Fibroblast of peridontal ligament (primary cell): ENCODE measurements at regions not wholly inside any gene's neighbourhood (a gene's known extent, or its start where the extent isn't known, plus 50 kb on each side); places are given as distances from the start of the nearest gene placed in this dataset.
"Not testable (repeated sequence)": the region's sequence is repeated elsewhere in the genome, so short reads cannot be mapped to it uniquely, and the experiment has no call there.

Experiments
- DNase-seq: peaks from one replicate; pipeline ENCODE4 v3.0.0-alpha.2; 2010; ENCODE audit errors: extremely low read depth

DNA sequence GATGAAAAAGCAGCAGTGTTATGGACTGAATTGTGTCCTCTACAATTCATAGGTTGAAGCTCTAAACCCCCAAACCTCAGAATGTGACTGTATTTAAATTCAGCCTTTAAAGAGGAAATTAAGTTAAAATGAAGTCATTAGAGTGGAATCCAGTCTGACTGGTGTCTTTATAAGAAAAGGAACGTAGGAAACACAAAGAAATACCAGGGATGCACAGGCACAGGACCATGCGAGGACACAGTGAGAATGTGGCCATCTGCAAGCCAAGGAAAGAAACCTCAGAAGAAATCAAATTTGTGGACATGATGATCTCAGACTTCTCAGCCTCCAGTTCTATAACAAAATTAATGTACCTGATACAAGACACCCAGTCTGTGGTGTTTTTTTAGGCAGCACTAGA is 971.2 kb upstream of the CDH9 start:
- no peak for DNase-seq

DNA sequence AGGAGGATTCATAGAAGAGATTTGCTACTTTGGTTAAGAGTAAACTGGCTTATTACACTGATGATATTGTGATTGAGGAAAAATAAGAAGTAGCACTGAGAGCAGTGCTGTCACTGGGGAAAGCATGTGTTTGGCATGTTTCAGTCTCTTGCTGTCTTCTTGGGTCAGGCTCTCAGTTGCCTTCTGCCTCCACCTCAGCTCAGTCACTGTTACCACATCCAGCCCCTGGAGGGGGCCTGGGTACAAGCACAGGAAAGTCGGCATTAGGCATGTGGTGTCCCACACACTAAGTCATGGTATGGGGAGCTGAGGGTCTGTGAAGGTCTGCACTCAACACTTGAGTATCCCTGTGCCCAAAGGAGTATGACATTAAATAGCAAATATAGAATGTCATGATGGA is 958.3 kb upstream of the CDH9 start:
- no peak for DNase-seq

DNA sequence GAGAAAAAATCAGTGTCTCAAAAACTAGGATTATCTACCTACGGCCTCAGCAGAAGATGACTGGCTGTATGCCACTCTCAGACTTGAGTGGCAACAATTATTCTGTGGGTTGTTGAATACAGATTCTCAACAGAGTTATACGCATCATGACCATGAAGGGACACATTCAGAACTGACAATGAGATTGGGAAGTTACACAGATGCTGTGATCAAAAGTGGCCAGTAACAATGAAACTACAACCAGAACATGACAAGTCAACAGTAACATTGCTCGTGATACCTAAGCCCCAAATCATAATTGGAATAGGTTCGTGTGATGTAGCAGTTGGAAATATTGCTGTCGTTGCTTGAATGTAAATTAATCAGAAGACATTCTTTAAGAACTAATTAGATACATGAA is 957.5 kb upstream of the CDH9 start:
- DNase-seq, result no peak

DNA sequence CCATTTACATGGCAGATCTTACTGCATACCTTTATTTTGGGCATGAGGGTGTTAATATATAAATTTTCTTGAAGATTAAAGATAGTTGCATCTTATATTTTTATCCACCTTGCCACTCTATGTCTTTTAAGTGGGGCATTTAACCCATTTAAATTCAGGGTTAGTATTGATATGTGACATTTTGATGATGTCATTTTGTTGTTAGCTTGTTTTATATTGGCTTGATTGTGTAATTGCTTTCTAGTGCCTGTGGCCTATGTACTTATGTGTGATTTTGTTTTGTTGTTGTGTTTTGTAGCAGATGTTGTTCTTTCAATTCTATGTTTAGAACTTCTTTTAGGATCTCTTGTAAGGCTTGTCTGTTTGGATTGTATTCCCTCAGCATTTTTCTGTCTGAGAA is 939.9 kb upstream of the CDH9 start:
- no peak for DNase-seq

DNA sequence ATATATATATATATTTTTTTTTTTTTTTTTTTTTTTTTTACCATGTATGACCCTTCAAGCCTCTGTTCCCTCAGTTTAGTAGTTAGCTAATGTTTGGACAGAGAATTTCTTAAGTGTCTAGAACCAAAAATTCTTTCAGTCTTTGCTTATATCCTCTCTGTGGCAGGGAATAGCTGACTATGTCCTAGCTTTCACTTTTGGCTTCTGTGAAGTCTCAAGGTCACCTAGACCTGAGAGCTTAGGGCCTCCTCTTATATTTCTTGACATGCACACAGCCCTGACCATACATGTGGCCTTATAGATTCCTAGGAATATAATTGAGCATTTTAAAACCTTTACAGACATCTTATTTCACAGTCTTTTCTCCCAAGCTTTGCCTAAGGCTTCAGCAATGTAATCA is 930.8 kb upstream of the CDH9 start:
- DNase-seq, result peak; percentile 0

DNA sequence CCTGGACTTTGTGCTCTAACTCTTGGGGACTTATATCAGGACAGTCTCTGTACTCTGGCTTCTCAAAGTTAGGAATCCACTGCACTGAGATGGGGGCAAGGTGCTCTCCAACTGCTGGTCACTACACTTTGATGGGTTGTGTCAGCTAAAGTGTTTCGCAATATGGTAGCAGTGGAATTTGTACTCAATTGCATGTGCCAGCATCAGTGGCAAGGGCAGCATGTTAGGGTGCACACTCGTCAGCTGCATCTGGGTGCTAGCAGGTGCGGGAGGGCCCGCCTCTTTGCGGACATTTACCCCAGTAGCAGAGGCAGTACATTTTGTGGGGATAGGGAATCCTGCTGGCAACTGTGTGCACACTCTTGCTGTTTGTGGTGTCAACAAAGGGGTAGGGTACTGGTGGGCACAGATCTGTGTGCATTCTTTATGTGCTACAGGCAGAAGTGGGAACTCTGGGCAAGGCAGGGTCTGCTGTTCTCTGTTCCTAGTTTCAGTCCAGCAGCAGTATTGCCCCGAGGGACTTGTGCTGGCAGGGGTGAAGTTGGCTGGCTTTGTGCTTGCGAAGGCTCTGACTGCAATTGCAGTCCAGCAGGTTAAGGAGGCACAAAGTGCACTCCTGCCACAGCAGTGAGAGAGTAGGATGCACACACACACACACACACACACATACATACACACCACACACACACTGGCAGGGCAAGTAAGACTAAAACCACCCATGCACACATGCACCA is 924.8 kb upstream of the CDH9 start:
- no peak for DNase-seq

DNA sequence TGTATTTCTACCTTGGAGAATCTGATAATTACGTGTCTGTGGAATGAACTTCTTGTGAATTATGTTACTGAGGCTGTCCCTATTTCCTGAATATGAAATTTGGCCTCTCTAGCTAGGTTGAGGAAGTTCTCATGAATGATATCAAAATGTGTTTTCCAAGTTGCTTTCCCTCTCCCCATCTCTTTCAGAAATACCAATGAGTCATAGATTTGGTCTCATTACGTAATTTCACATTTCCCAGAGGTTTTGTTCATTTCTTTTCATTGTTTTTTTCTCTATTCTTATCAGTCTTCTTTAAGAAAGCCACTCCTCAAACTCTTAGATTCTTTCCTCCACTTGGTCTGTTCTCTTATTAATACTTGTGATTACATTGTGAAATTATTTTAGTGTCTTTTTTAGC is 923.8 kb upstream of the CDH9 start:
- DNase-seq, result peak; percentile 17

DNA sequence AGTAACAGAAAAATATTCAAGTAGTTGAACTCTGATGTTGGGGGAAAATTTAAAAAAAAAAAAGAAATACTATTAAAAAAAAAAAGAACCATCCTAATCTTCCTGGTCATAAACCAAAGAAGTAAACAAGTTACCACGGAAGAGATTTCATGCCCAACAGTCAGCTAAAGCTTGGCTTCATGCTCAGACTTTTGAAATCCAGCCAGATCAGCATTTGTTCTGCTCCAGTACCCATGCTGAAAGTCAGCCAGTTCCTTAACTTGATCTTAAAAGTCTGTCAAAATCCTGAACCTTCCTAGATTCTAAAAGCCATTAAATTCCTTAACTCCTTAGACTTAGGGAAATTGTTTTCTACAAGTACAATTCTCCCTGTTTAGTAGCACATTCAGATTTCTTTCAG is 908.7 kb upstream of the CDH9 start:
- peak; percentile 57 for DNase-seq

DNA sequence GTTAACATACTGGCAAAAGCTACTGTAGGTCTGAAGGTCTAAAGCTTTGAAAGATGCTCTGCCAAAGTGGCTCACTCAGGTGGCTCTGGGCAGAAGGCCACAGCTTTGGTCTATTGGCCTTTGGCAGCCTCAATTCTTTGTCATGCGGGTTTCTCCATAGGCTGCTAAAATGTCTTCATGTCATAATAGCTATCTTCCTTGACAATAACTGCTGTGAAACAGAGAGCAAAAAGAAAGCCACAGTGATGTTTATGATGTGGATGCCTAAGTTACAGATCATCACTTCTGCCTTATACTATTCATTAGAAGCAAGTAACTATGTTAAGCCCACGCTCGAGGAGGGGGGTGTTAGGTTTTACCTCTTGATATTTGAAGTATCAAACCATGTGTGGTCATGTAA is 906.1 kb upstream of the CDH9 start:
- peak; percentile 23 for DNase-seq

DNA sequence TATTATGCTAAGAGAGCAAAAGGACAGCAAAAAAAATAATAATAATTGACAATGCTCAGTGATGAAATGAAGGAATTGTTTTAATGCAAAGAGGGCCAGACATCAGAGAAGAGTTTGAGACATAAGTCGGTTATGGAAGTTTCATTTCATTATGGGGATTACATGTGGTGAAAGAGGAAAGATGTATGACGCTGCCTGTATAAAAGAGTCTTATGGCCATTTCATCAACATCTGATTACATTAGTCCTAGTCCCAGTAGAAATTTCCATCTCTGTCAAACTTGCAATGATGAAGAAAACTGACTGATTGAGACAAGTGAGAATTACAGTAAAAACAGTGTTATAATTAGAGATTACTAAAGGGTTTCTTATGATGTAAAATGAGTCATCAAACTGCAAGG is 900.6 kb upstream of the CDH9 start:
- DNase-seq, result no peak

DNA sequence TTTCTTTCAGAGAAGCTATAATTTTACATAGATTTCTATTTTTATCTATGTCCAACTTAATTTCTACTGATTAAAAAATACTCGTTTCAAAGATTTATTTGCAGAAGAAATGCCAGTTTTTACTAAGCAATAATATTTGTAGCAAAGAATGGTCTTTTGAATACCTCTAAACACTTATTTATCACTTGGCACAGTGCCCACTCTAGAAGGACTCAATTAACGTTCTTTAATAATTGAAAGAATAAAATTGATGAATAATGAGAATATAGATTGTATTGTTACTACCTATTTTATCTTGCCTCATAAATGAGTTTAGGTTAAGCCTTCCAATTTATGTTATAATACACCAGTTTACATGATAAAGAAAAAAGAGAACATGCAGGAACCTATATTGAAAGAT is 889.7 kb upstream of the CDH9 start:
- no peak for DNase-seq

DNA sequence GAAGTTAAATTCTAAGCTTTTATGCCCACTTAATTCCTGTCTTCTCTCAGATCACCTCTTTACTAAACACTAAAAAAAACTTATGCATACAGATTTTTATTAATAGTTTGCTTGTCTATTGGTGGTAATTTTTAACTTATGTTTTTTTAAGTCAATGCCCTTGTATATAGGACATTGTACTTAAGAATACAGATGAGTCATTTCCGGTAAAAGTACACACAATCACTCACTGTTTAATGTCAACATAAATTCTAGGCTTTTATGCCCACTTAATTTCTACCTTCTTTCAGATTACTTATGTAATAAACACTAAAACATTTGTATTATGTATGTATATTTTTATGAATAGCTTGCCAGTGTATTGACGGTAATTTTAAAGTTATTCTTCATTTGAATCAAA is 872.8 kb upstream of the CDH9 start:
- DNase-seq, result no peak

DNA sequence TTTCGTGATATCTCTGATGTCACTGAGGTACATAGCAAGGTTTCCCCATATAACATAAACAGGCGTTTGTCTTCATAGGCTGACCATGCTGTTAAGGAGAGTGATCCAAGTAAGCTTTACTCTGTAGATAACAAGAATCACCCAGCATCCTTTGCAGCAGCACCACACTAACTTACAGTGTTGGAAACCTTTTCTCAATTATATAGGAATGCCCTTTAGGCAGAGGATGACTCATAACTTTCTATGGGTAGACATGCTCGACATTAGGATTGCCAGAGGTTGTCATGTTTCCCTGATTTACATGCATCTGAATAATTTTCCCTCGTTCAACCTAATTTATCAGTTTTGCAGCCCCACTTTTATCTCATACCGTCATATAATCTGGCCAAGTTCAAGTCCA is 870.0 kb upstream of the CDH9 start:
- no peak for DNase-seq

DNA sequence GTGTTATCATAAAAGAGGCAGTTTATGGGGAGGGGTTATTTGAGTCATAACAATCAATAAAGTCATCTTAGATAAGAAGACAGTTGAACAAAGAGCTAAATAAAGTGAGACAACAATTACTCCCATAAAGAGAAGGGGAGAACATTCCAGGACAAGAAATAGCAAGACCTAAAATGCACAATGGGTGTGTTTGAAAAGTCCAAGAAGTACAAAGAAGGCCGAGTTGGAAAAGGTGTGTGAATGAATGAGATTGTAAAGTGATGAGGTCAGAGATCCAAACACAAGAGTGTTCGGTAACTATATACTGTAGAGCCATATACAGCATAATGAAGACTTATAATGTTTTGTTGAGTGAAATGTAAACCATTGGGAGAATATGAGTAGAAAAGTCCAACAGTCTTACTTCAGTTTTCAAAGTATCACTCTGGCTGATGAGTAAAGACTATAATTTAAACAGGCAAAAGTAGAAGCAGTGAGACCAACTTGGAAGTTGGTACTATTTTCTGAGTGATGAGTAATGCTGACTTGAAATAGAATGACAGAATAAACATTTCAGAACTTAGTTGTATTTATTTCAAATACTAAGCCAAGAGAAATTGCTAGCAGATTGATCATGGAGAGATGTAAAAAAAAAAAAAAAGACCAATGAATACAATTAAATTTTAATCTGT is 868.7 kb upstream of the CDH9 start:
- peak; percentile 55 for DNase-seq

DNA sequence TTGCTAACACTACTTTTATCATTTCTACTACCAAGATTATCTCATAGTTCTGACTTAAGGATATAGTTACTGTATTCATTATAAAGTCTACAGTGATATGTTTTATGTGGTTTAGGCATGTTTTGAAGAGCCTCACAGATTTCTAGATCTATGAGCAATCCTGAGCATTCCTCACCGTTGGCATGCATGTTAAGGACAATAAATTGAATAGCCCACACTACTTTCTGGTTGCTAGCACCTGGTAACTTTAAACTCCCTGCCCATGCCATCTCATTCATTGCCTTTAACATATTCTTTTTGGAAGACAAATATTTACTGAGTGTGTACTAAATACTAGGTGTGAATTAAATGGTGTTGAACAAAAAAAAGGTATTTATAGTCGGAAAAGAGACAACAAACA is 868.1 kb upstream of the CDH9 start:
- DNase-seq, result no peak

DNA sequence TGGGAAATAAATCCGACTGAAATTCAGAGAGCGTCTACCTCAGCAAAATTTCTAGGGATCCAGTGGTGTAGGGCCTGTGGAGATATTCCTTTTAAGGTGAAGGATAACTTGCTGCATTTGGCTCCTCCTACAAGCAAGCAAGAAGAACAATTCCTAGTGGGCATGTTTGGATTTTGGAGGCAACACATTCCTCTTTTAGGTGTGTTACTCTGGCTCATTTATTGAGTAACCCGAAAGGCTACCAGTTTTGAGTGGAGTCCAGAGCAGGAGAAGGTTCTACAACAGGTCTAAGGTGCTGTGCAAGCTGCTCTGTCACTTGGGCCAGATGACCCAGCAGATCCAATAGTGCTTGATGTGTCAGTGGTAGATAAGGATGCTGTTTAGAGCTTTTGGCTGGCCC is 862.4 kb upstream of the CDH9 start:
- no peak for DNase-seq

DNA sequence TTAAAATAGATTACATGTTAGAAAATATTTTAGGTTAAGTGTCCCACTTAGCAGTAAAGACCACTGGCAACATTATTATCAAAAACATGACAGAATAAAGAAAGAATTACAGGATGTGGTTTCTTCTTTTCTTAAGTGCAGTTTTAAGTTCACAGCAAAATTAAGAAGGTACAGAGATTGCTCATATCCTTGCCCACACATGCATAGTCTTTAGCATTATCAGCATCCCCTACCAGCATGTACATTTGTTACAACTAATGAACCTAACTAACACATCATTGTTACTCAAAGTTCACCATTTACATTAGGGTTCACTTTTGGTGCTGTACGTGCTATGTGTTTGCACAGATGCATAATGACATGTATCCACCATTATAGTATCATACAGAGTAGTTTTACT is 837.7 kb upstream of the CDH9 start:
- no peak for DNase-seq

DNA sequence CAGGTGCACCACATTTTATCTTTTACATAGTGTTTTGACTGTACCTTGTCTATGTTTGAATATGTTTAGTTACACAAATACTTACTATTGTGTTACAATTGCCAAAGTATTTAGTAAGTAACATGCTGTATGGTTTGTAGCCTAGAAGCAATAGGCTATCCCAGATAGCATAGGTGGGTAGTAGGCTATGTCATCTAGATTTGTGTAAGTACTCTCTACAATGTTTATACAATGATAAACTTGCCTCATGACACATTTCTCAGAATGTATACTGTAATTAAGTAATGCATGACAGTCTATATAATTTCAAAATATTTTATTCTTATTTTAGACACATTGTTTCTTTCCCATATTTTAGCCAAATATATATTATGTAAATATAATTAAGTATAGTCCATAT is 836.8 kb upstream of the CDH9 start:
- DNase-seq, result no peak

DNA sequence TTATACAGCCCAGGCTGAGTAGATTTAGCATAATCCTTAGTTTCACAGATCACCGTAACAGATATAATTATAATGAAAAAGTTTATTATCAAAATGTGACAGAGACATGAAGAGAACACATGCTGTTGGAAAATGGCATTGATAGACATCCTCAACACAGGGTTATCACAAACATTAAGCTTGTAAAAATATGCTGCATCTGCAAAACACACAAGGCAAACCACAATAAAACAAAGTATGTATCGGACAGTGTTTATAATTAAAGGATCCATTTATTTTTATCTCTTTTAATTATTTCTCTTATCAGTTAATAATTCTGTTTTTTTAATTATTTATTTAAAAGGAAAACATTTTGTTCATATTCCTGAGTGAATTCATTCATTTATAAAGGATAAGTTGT is 829.9 kb upstream of the CDH9 start:
- no peak for DNase-seq

DNA sequence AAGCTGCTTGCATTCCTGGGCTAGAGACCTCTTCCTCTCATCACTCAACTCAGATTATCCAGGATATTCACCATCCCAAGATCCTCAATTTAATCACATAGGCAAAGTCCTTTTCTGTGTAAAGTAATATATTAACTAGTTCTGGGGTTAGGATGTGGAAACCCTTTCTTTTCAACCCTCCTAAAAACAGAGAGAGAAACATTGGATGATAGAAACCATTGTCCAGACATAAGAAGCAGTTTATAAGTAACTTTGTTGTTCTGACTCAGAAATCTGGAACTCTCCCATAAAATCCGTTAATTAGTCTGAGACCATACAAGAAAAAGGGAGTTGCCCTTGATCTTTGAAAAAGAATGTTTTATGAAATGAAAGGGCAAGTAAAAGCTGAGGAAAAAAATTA is 817.1 kb upstream of the CDH9 start:
- peak; percentile 1 for DNase-seq

DNA sequence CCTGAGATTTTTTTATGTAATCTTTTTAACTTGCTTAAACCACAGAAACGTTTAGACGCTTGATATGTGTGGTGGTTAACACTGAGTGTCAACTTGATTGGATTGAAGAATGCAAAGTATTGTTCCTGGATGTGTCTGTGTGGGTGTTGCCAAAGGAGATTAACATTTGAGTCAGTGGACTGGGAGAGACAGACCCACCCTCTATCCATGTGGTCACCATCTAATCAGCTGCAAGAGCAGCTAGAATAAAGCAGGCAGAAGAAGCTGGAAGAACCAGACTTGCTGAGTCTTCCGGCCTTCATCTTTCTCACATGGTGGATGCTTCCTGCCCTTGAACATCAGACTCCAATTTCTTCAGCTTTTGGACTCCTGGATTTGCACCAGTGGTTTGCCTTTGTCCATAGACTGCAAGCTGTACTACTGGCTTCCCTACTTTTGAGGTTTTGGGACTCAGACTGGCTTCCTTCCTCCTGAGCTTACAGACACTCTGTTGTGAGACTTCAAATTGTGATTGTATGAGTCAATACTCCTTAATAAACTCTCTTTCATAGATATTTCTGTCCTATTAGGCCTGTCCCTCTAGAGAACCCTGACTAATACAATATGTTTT is 816.0 kb upstream of the CDH9 start:
- DNase-seq, result no peak

DNA sequence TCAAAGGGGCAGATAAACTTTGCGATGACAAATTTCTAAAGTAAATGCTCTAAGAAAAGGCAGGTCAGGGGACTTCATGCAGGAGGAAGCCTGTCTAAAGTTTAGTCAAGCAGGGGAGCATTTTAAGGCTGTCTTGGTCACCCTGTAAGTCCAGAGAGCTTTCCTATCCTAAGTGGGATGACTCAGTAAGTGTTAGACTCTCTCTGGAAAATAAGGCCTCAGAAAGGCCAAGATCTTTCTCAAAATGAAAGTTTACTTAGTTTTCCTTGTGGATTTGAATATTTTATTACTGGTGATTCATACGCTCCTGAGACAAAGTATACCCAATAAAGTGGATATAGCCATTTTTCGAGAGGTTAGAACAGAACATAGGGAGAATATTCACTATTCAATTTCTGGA is 806.9 kb upstream of the CDH9 start:
- peak; percentile 13 for DNase-seq

DNA sequence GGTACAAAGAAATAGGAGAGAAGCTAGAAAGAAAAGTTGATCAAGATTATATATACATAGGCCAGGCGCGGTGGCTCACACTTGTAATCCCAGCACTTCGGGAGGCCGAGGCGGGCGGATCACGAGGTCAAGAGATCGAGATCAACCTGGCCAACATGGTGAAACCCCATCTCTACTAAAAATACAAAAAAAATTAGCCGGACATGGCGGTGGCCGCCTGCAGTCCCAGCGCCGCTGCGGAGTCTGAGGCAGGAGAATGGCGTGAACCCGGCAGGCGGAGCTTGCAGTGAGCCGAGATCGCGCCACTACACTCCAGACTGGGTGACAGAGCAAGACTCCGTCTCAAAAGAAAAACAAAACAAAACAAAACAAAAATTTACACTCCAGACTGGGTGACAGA is 798.3 kb upstream of the CDH9 start:
- not testable (repeated sequence) for DNase-seq
